HEK293 (cell line): ENCODE measurements at regions not wholly inside any gene's neighbourhood (a gene's known extent, or its start where the extent isn't known, plus 50 kb on each side); places are given as distances from the start of the nearest gene placed in this dataset.

Experiments
- CTCF ChIA-PET: fragments of 350-600 bp; formaldehyde crosslinking; extraction: SDS; loops from one replicate; lab custom pipeline; 2021; ENCODE audit warnings: antibody characterized with exemption; lab: Yijun Ruan, JAX
- POLR2A ChIA-PET: fragments of 300-600 bp; formaldehyde crosslinking; extraction: SDS; loops from one replicate; lab custom pipeline; 2020; ENCODE audit warnings: antibody characterized with exemption, inconsistent platforms; lab: Yijun Ruan, JAX
- H3K27ac ChIP-seq: fragments of 200-500 bp; sonication (Bioruptor generic); 2 replicates; pipeline ENCODE4 v1.5.1; 2014; ENCODE audit warnings: low read depth, low read length, control low read depth, inconsistent platforms; ENCODE audit errors: extremely low read depth
- H3K36me3 ChIP-seq, 2 experiments: fragments of 200-500 bp in 1 of 2; sonication (Bioruptor generic) in 1 of 2; 1 replicate in 1 of 2; 2 replicates in 1 of 2; pipeline ENCODE4 v1.5.1; 2014 to 2017; ENCODE audit warnings: inconsistent platforms in 2 of 2, low read length in 2 of 2; ENCODE audit not compliant: control insufficient read depth in 2 of 2, insufficient read depth in 1 of 2
- H3K4me1 ChIP-seq: fragments of 200-500 bp; sonication (Bioruptor generic); 2 replicates; pipeline ENCODE4 v1.5.1; 2014; ENCODE audit warnings: mild to moderate bottlenecking, low read length, inconsistent platforms; ENCODE audit not compliant: control insufficient read depth, insufficient read depth
- H3K4me3 ChIP-seq: 2 replicates; pipeline ENCODE4 v1.5.1; 2011; ENCODE audit warnings: low read depth, mild to moderate bottlenecking, control low read depth, low read length, moderate library complexity
- H3K9me3 ChIP-seq: fragments of 200-500 bp; sonication (Bioruptor generic); 2 replicates; pipeline ENCODE4 v1.5.1; 2014; ENCODE audit warnings: low read depth, low read length, inconsistent platforms; ENCODE audit not compliant: control insufficient read depth, insufficient read depth
- ELK4 ChIP-seq: IDR thresholded peaks from 2 replicates; pipeline ENCODE4 v1.6.1; 2011; ENCODE audit warnings: mild to moderate bottlenecking, low read depth, low read length, borderline replicate concordance
- TCF7L2 ChIP-seq: IDR thresholded peaks from 2 replicates; pipeline ENCODE4 v1.6.1; 2011; ENCODE audit warnings: low read depth, mild to moderate bottlenecking, inconsistent platforms, low read length, moderate library complexity, borderline replicate concordance
- TSHZ1 ChIP-seq: fragments of 450-650 bp; formaldehyde crosslinking; IDR thresholded peaks from 2 replicates; pipeline ENCODE4 v1.5.1; 2016; ENCODE audit warnings: missing biosample characterization, missing genetic modification characterization, borderline replicate concordance
- ZBTB21 ChIP-seq: fragments of 450-650 bp; formaldehyde crosslinking; IDR thresholded peaks from 2 replicates; pipeline ENCODE4 v1.5.1; 2017; ENCODE audit warnings: missing biosample characterization, missing genetic modification characterization
- ZNF175 ChIP-seq: fragments of 450-650 bp; formaldehyde crosslinking; IDR thresholded peaks from 2 replicates; pipeline ENCODE4 v1.5.1; 2016; ENCODE audit warnings: missing biosample characterization, missing genetic modification characterization
- ZNF214 ChIP-seq: fragments of 450-650 bp; formaldehyde crosslinking; IDR thresholded peaks from 2 replicates; pipeline ENCODE4 v1.5.1; 2017; ENCODE audit warnings: missing biosample characterization, mild to moderate bottlenecking, missing genetic modification characterization, borderline replicate concordance
- ZNF223 ChIP-seq: fragments of 450-650 bp; formaldehyde crosslinking; IDR thresholded peaks from 2 replicates; pipeline ENCODE4 v1.5.1; 2016; ENCODE audit warnings: missing biosample characterization, missing genetic modification characterization
- ZNF26 ChIP-seq: fragments of 450-650 bp; formaldehyde crosslinking; IDR thresholded peaks from 2 replicates; pipeline ENCODE4 v1.5.1; 2016; ENCODE audit warnings: missing biosample characterization, missing genetic modification characterization
- ZNF302 ChIP-seq: fragments of 450-650 bp; formaldehyde crosslinking; IDR thresholded peaks from 2 replicates; pipeline ENCODE4 v1.5.1; 2016; ENCODE audit warnings: missing biosample characterization, missing genetic modification characterization, low read depth
- ZNF354C ChIP-seq: fragments of 450-650 bp; formaldehyde crosslinking; IDR thresholded peaks from 2 replicates; pipeline ENCODE4 v1.5.1; 2016; ENCODE audit warnings: missing biosample characterization, missing genetic modification characterization, low read depth, borderline replicate concordance
- ZNF423 ChIP-seq: fragments of 450-650 bp; formaldehyde crosslinking; IDR thresholded peaks from 2 replicates; pipeline ENCODE4 v1.5.1; 2016; ENCODE audit warnings: missing biosample characterization, missing genetic modification characterization
- ZNF433 ChIP-seq: fragments of 450-650 bp; formaldehyde crosslinking; IDR thresholded peaks from 2 replicates; pipeline ENCODE4 v1.5.1; 2016; ENCODE audit warnings: missing biosample characterization, missing genetic modification characterization, low read depth
- ZNF501 ChIP-seq: fragments of 450-650 bp; formaldehyde crosslinking; IDR thresholded peaks from 2 replicates; pipeline ENCODE4 v1.5.1; 2016; ENCODE audit warnings: missing biosample characterization, missing genetic modification characterization
- ZNF560 ChIP-seq: fragments of 450-650 bp; formaldehyde crosslinking; IDR thresholded peaks from 2 replicates; pipeline ENCODE4 v1.5.1; 2017; ENCODE audit warnings: missing biosample characterization, missing genetic modification characterization, borderline replicate concordance
- ZNF571 ChIP-seq: fragments of 450-650 bp; formaldehyde crosslinking; IDR thresholded peaks from 2 replicates; pipeline ENCODE4 v1.5.0; 2017; ENCODE audit warnings: missing biosample characterization, missing genetic modification characterization
- ZNF600 ChIP-seq: fragments of 450-650 bp; formaldehyde crosslinking; IDR thresholded peaks from 2 replicates; pipeline ENCODE4 v1.5.1; 2016; ENCODE audit warnings: missing biosample characterization, missing genetic modification characterization
- ZNF660 ChIP-seq: fragments of 450-650 bp; IDR thresholded peaks from 2 replicates; pipeline ENCODE4 v1.5.1; 2018; ENCODE audit warnings: missing biosample characterization, mild to moderate bottlenecking, missing genetic modification characterization
- ZNF704 ChIP-seq: fragments of 450-650 bp; formaldehyde crosslinking; IDR thresholded peaks from 2 replicates; pipeline ENCODE4 v1.5.1; 2016; ENCODE audit warnings: missing biosample characterization, missing genetic modification characterization
- ZNF792 ChIP-seq: fragments of 450-650 bp; formaldehyde crosslinking; IDR thresholded peaks from 2 replicates; pipeline ENCODE4 v1.5.1; 2016; ENCODE audit warnings: missing biosample characterization, missing genetic modification characterization
- ZSCAN4 ChIP-seq: fragments of 450-650 bp; formaldehyde crosslinking; IDR thresholded peaks from 2 replicates; pipeline ENCODE4 v1.5.1; 2017; ENCODE audit warnings: missing biosample characterization, missing genetic modification characterization

- Histone ChIP-seq H3K4me3 (no peak overlapping the region), H3K27ac (no peak overlapping the region), H3K9me3 (no peaks in the 10 kb centered on the region)
- ChIA-PET CTCF (no interaction called here), POLR2A (interaction anchor here (1.0 kb wide), 1 partner anchor 372 kb away, joined by 3 read pairs; the partner anchor contains the start of gene DIPK2A)
- TF ChIP-seq ZNF704 (tag by site-specific recombination) (no peak), ZNF423 (tag by site-specific recombination) (no peak), ZNF214 (no peak), ZNF600 (tag by site-specific recombination) (no peak), ELK4 (no peak), ZNF175 (tag by site-specific recombination) (no peak), ZNF223 (no peak), TCF7L2 (no peak), ZNF660 (tag by site-specific recombination) (no peak), ZNF501 (no peak), ZSCAN4 (no peak), ZBTB21 (no peak), ZNF354C (tag by site-specific recombination) (no peak), ZNF26 (tag by site-specific recombination) (no peak), ZNF571 (no peak), ZNF302 (tag by site-specific recombination) (no peak), TSHZ1 (tag by site-specific recombination) (no peak), ZNF560 (tag by site-specific recombination) (no peak), ZNF433 (no peak), ZNF792 (tag by site-specific recombination) (no peak)
- TF ChIP-seq, all 188 proteins: peak for 0
- H3K36me3 ChIP-seq, result no peaks in the 10 kb centered on the region
- no peaks in the 10 kb centered on the region for H3K4me1 ChIP-seq
Measured at GRCh38 chr3:144343343-144343742, 371.7 kb downstream of the DIPK2A start.
